ENCODE measurements at regions not wholly inside any gene's neighbourhood (a gene's known extent, or its start where the extent isn't known, plus 50 kb on each side); places are given as distances from the start of the nearest gene placed in this dataset.

DNA sequence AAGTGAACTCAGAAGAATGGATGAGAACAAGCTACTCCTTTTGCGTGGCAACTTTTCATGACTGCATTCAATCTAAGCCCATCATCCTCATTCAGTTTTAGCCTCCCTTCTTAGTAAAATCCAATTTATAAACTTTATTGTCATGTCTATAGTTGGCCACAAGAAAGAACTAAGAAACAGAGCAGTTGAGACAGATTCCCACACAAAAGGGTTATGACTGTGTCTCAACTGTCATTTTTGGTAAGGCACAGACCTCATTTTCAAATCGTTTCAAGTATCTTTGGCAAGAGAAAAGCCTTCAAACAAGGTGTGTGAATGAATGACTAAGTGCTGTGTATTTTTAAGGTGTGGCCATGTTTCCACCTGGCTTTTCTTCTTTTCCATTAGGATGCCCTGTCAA lies 84.2 kb upstream of the CREB5 start:
- TF ChIP-seq EZH2 (IDR thresholded peaks at IDR 0.05; ENCODE audit: low read depth, low read length, severe bottlenecking) (no peak), SP1 (IDR thresholded peaks at IDR 0.05; ENCODE audit: low read depth, low read length) (no peak), POLR2A (IDR thresholded peaks at IDR 0.05; ENCODE audit: control extremely low read depth in 1 of 2, low read depth in 2 of 2, low read length in 2 of 2) (no peak), POLR2AphosphoS5 (IDR thresholded peaks at IDR 0.05; ENCODE audit: low read depth, low read length) (no peak), RBBP5 (IDR thresholded peaks at IDR 0.05; ENCODE audit: borderline replicate concordance, low read depth, low read length) (no peak), TAF1 (IDR thresholded peaks at IDR 0.05; ENCODE audit: low read depth, low read length) (no peak), HDAC6 (IDR thresholded peaks at IDR 0.05; ENCODE audit: low read depth, low read length) (no peak), PHF8 (conservative IDR thresholded peaks at IDR 0.05; ENCODE audit: low read depth, low read length) (no peak), SRF (IDR thresholded peaks at IDR 0.05; ENCODE audit: low read depth, low read length) (no peak), GABPA (IDR thresholded peaks at IDR 0.05; ENCODE audit: borderline replicate concordance, insufficient read depth, low read length) (no peak), BRCA1 (IDR thresholded peaks at IDR 0.05; ENCODE audit: low read depth, low read length) (no peak), SP4 (IDR thresholded peaks at IDR 0.05; ENCODE audit: low read length) (no peak)
- TF ChIP-seq, protein P1, sequence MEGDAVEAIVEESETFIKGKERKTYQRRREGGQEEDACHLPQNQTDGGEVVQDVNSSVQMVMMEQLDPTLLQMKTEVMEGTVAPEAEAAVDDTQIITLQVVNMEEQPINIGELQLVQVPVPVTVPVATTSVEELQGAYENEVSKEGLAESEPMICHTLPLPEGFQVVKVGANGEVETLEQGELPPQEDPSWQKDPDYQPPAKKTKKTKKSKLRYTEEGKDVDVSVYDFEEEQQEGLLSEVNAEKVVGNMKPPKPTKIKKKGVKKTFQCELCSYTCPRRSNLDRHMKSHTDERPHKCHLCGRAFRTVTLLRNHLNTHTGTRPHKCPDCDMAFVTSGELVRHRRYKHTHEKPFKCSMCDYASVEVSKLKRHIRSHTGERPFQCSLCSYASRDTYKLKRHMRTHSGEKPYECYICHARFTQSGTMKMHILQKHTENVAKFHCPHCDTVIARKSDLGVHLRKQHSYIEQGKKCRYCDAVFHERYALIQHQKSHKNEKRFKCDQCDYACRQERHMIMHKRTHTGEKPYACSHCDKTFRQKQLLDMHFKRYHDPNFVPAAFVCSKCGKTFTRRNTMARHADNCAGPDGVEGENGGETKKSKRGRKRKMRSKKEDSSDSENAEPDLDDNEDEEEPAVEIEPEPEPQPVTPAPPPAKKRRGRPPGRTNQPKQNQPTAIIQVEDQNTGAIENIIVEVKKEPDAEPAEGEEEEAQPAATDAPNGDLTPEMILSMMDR (IDR thresholded peaks at IDR 0.05; ENCODE audit: control extremely low read depth in 1 of 3, insufficient read depth in 1 of 3, low read depth in 1 of 3, low read length in 3 of 3): no peak
- TF ChIP-seq, protein P2, sequence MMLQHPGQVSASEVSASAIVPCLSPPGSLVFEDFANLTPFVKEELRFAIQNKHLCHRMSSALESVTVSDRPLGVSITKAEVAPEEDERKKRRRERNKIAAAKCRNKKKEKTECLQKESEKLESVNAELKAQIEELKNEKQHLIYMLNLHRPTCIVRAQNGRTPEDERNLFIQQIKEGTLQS (IDR thresholded peaks at IDR 0.05; ENCODE audit: insufficient read depth, low read depth, low read length): no peak

Measured in H1 (cell line).